NCI-H1417 (cell line): ENCODE measurements at regions not wholly inside any gene's neighbourhood (a gene's known extent, or its start where the extent isn't known, plus 50 kb on each side); places are given as distances from the start of the nearest gene placed in this dataset.

ENCODE experiments used
- DNase-seq, 3 experiments: peaks; one replicate each; lab custom pipeline; 2025; lab: John Stamatoyannopoulos, UW

DNA sequence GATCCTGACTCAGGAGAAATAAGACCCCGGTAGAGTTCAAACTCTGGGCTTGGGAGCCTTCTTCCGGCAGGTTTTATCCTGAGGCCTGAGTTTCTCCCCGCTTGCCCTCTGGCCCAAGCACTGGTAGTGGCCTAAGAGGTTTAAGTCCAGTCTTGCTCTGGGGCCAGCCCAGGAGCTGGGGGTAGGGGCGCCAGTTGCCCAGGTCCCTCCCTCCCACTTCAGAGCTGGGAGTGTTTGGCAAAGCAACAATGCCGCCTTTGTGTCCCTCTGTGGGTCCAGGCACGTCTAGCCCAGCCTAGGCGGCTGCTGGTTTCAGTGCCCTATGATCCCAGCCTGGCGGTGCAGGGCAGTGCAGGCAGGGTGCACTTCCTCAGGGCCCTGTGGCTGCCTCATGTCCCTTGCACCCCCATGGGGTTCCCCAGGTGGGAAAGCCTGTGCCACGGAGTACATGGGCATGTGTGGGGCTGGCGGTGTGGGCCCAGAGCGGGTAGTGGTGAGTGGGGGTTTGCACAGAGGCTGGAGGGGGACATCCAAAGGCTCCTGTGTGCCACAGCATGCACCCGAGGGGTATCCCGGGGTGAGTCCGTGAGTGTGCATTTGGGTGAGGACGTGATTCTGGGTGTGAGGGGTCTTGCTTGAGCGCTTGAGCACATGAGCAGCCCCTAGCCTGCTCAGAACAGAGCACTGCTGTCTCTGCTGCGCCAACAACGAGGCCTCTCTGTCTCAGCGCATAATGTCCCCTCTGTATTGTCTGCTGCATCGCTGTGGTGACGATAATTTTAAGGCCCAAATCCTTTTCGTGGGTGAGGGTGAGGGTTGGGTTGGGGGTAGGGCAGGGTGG, 61.7 kb upstream of the PSD2 start:
- DNase-seq: no peak

DNA sequence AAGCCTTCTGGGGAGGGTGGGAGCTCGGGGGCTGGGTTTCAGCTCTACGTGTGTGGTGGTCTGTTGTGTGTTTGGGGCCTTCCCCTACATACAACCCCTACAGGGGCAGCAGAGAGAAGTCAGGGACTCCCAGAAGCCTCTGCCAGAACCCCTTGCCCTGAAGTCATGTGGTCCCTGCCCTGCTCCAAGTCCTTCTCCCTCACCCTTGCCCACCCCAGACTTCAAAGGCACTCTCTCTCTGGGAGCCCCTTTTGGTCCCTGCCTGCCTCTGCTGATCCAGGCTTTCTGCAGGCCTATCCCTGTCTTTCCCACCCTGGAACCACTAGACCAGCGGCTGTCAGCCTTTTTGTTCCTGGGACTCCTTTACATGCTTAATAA, 61.1 kb upstream of the PSD2 start:
- no peak for DNase-seq

DNA sequence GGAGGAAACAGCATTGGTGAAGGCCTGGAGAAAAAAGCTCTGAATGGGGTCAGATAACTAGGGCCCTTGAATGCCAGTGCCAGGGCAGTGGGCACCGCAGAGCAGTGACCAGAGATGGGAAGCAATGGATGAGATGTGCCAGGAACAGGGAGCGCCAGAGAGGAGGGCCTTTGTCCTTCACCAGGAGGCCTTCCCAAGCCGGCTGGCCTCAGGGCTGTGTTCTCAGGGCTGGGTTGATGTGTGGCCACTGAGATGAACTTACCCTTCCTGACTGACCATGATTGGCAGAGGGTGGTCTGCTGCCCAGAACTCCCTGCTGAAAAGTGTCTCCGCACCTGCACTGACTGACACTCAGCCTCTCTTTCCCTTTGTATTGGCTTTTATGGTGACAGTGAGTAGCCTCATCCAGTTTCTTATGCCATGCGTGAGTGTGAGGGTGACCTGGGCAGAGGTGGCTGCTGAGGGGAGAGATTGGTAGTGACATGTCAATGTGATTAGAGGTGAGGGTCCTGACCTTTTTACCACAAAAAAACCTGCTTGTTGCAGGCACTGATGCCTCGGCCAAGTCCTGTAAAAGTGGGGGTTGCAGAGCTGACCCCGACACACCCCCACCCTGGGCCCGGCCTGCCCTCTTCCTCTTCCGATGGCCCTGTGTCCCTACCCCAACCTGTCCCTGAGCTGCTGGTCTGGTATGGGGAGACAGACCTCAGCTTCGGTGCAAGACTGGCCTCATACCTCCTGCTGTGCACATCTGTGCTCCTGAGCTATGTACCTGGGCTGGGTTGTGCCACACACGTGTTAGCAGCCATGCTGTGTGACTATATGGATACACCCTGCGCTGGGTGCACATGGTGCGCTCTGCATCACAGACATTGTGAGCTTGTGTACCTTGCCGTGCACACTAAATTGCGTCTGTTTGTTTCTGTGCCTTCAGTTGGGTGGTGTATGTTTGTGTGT, 57.1 kb upstream of the PSD2 start:
- DNase-seq: no peak

DNA sequence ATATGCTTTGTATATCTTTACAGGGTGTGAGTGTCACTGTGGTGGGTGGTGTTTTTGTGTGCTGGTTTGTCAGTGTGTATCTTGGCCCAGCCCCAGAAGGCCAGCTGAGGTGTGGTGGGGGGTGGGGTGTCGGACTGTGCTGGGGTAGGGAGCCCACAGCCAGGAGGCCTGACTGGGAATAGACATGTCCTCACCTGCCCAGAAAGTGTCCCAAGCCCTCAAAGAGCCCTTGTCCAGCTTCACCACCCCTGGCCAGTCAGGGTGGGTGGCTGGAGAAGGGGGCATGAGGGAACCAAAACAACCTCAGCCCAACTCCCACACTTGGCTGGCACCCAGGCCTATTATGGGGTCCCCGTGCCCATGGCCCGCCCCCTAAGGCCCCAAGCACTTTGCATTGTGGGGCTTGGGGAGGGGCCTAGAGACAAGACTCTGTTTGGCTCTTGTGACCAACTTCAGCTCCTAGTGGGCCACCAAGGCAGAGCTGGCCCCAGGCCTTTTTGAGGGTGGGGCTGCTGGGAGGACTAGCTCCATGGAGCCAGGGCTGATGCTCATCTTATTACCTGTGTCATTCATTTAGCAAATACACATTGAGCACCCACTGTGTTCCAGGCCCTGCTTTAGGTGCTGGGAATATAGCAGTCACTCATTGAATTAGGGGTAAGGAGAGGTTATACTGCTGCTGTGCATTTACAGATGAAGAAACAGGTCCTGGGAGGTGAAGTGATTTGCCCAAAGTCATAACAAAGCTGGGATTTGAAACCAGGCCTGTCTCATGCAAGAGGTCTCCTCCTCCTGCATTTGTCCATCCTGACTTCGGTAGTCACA, 56.2 kb upstream of the PSD2 start:
- DNase-seq: no peak

DNA sequence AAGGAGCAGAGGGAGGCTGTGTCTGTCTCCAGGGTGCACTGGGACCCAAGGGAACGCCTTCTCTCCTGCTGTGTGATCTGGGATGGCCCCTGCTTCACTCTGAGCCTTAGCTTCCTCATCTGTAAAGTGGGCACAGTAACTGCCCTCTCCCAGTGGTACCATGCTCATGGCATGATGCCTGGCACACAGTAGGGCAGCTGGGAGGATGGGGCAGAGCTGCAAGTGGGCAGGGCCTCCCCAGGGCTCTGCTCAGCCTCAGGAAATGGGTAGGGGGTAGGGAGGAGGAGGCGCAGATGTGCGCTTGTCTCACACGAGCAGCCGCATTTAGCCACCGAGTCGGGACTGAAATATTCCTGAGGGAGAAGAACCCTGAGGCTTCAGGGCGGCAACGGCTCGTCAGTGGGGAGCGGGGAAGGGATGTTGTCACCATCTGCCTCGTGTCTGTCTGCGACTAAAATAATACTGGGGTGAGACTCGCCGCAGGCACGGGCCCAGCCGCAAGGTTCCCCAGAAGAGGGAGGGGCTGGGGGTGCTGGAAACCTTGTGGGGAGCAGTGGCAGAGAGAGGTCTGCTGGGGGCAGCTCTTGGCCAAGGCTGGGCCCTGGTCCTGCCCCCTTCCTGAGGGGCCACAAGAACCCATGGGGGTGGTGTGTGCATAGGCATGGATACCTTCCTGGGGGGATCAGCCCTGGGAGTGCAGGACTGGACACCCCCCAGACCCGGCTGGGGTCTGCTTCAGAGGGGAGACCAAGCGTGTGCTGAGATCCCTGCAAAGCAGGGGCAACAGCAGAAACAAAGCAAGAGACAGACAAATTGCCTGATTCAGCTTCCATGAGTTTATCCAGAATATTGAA, 55.2 kb upstream of the PSD2 start:
- no peak for DNase-seq

DNA sequence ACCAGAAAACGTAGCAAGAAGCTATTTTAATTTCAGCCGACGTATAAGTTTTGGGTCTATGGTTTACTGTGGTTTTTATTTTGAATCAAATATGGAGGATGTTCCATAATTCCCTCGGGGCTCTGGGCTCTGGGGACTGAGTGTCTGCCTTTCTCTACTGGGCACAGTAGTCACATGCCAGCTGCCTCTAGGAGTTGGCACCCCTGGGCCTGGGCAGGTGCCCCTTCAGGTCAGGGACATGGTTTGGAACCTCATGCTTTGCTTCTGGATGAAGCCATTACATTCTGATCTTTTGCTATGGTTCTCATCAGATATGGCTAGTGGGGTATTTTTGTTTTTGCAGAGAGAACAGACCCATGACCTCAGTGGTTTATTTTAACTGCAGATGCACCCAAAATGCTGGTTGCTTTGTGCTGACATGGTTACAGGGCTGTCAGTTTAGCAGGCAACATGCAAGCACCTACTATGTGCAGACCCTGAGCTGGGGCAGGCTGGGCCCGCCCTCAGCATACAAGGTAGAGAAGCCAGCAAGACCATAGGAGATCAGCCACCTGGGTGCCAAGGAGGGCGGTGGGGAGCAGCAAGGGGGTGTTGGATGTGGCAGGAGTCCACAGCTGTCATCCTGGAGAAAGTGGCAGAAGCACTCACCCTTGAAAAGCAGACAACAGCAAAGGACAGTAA, 54.5 kb upstream of the PSD2 start:
- DNase-seq: no peak

DNA sequence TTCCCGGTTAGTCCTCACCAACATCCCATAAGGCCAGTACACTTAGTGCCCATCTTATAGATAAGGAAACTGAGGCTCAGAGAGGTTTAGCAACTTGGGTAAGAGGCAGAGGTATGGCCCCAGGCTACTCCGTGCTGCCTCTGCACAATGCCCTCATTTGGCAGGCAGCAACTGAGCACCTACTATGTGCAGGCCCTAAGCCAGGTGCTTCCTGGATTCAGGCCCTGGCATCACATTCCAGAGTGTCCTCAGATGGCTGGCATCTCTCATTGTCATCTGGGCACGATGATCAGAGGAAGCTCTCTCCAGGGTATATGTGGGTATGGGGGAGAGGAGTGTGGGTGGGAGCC, 53.8 kb upstream of the PSD2 start:
- no peak for DNase-seq

DNA sequence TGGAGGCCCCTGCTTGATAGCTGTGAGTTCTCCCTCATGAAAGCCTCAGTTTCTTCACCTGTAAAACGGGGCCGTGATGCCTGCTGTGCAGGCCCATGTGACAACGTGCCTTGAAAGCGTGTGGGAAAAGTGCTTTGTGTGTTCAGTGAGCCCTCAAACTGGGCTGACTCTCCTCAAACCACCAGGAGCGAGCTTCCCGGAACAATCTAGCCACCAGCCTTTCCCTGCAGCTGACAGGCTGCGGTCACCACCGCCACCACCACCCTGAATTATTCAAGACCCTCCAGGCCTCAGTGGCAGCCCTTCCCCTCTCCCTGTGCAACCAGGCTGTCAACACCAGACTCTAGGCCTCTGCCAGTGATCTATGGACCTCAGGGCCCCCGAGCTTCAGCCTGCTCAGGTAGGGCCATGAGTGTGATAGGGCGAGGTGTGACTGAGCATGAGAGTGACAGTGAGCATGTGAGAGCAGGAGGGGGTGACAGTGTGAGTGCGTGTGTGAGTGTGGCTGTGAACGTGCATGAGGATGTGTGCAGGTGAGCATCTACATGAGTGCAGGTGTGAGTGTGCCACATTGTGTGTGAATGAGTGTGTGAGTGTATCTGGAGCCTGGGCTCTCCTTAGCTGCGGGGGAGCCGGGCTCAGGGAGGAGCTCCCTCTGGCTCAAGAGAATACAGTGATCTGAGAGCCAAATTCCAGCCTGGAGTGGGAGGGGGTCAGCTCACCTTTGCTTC, 53.3 kb upstream of the PSD2 start:
- no peak for DNase-seq

DNA sequence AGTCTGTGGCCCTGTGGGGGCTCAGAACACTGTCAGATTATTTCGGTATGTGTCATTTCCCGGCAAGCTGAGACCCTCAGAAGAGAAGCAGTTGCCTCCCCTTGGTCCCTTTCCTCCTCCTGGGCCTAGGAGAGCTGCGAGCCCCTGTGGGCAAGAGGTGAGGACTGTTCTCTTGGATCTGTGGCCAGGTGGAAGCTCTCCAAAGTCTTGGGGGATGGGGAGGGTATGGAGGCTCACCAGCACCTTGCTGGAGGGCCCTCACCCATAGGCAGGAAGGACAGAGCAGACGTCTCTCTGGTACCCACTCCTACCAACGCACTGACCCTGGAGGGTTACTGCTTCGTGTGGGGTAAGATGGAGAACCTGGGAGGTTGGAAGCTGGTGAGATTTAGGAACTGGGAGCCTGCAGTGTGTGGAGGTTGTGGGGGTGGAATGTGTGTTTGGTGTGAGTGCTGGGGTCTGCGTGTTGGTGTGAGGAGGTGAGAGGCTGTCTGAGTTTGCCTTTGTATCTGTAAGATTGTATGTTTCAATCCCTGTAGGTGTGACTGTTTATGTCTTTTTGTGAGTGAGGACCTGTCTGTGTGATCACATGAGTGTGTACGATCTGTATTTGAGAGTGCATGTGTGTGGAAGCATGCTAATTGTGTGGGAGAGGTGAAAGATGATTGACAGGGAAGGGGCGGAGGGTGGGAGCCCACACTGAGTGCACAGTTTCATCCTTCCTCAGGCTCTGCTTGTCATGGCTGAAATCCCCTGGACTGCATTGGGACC, 52.4 kb upstream of the PSD2 start:
- DNase-seq: no peak

DNA sequence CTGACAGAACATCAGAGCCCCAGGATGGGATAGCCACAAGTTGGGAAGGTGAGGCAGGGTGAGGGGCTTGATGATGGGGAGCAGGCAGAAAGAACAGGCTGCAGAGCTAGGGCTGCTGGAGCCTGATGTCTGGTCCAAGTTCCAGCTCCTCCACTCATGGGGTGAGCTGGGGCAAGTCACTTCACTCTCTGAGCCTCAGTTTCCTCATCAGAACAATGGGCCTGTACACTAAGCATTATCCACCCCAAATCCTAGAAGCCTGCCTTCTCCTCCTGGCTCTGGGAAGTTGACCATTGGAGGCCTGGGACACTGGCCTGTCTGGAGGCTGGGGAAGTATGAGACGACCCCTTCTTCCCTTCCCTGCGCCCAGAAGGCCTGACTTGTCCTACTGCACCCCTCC, 51.8 kb upstream of the PSD2 start:
- no peak for DNase-seq

DNA sequence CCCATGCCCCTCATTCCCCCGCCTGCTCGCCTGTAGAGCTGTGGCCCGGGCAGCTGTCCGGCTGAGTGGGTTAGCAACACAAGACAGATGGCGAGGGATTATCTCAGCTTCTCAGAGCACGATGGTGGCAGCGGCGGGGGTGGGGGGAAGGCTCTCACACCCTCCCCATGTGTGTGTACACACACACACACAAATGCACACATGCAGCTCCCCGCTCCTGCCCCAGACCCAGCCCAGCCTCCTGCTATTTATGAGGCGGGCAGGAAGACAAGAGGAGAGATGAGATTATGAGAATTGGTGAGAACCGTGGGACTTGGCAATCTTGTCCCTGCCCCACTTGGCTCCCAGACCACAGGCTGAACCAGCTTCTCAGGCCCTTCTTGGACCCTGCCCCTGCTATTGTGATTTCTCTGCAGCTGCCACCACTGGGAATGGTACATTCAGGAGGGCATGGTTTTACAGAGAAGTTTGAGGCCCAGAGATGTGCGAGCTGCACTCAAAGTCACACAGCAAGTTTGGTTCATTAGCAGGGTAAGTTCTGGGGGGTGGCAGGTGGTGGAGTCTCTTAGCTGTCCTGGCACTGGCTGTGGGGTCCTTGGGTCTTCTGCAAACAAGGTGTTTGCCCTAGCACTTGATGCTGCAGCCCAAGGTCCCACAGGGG, 51.0 kb upstream of the PSD2 start:
- no peak for DNase-seq

DNA sequence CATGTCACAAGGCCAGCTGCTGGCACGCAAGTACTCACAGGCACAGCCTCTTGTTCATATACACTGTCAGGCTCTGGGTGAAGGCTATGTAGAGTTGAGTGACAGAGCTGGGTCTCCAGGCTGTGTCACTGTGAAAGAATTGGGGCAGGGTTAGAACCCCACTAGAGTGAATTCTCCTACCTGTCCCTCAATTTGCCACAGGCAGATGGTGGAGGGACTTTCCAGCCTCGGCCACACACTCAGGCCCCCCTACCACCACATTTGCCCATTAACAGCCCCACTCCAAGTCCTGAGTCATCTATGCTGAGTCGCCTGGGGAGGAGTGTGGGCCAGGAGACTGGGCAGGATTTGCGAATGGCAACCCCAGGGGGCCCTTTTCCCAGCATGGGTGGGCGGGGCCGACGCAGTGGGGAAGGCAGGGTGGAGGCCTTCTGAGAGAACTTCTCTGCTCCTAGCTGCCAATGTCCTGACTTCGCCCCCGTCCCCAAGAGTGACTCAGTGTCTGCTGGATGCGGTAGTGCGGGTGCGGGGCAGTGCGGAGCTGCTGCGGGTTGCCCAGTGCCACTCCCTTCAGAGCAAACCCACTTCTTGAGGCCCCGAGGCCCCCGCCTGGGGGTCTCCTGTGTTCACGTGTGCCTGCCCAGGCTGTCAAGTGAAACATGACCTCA, 50.3 kb upstream of the PSD2 start:
- DNase-seq: peak in 2 of 3 experiments; percentile 28 to 46

DNA sequence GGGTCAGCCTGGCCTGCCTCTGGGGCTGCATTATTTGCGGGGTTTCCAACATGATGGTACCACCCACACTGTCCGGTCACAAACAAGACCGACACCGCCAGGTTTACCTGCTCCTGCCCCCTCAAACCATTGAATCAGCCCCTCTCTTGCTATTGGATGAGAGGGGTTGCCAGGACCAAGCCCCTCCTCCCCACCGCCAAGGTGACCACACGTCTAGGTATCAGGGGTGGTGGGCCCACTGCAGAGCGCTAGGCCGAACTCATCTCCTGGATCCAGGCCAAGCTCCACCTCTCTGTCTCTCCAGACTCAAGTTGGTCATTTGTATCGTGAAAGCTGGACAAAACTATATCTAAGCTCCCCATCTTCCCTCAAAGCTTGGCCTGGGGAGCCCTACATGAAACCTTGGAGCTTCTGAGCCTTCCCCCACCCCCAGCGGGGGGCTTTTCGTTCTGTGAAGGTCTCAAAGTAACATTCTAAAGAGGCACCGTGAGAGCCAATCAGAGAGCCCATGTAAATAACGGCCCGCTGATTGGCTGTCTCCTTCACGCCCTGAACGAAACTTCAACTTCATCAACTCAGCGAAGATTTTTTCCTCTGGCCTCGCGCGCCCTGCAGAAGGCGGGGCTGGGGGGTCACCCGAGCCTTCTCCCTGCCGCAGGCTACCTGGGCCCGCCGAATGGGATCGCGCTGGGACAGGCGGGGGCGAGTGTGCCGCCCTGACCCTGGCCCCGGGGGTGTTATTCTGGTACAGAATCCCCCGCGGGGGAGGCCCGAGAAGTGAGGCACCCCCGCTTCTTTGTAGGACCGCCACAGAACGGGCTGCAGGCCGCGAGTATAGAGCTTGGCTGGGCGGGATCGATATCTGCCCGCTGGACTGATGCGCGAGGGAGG, 49.6 kb upstream of the PSD2 start:
- DNase-seq: peak; percentile 46 to 71 (median 56)
